Trophoblast cell (in vitro differentiated cells and primary cell): ENCODE measurements at regions not wholly inside any gene's neighbourhood (a gene's known extent, or its start where the extent isn't known, plus 50 kb on each side); places are given as distances from the start of the nearest gene placed in this dataset.

Source experiments
- DNase-seq, 2 donors: peaks; one replicate each; pipeline ENCODE4 v3.0.0-alpha.2; 2016
- H2AFZ ChIP-seq: 2 replicates; pipeline ENCODE4 v1.6.1; 2013; ENCODE audit warnings: low read length, moderate library complexity, mild to moderate bottlenecking; ENCODE audit not compliant: insufficient read depth, poor library complexity
- H2AK5ac ChIP-seq: 2 replicates; pipeline ENCODE4 v1.6.1; 2013; ENCODE audit warnings: mild to moderate bottlenecking, low read length
- H2BK120ac ChIP-seq: 2 replicates; pipeline ENCODE4 v1.6.1; 2013; ENCODE audit warnings: low read length, mild to moderate bottlenecking, moderate library complexity; ENCODE audit not compliant: insufficient read depth, poor library complexity
- H2BK12ac ChIP-seq: 2 replicates; pipeline ENCODE4 v1.6.1; 2013; ENCODE audit warnings: mild to moderate bottlenecking, low read length, moderate library complexity
- H2BK5ac ChIP-seq: 2 replicates; pipeline ENCODE4 v1.6.1; 2013; ENCODE audit warnings: low read length, low read depth, moderate library complexity, mild to moderate bottlenecking; ENCODE audit not compliant: poor library complexity
- H3K14ac ChIP-seq: 2 replicates; pipeline ENCODE4 v1.6.1; 2013; ENCODE audit warnings: mild to moderate bottlenecking, low read length
- H3K18ac ChIP-seq: 2 replicates; pipeline ENCODE4 v1.6.1; 2013; ENCODE audit warnings: mild to moderate bottlenecking, low read length
- H3K23ac ChIP-seq: 2 replicates; pipeline ENCODE4 v1.6.1; 2013; ENCODE audit warnings: low read length
- H3K27ac ChIP-seq: 2 replicates; pipeline ENCODE4 v1.5.1; 2013; ENCODE audit warnings: low read depth, mild to moderate bottlenecking, inconsistent platforms, low read length, moderate library complexity
- H3K27me3 ChIP-seq: 2 replicates; pipeline ENCODE4 v1.6.1; 2013; ENCODE audit warnings: inconsistent platforms, mild to moderate bottlenecking, low read length, moderate library complexity; ENCODE audit not compliant: insufficient read depth
- H3K36me3 ChIP-seq, 2 experiments: 1 replicate in 1 of 2; 2 replicates in 1 of 2; pipeline ENCODE4 v1.6.1; 2013; ENCODE audit warnings: low read length in 2 of 2, mild to moderate bottlenecking in 2 of 2, moderate library complexity in 1 of 2; ENCODE audit not compliant: insufficient read depth in 2 of 2, control insufficient read depth in 1 of 2
- H3K4ac ChIP-seq: 2 replicates; pipeline ENCODE4 v1.6.1; 2013; ENCODE audit warnings: low read depth, mild to moderate bottlenecking, low read length, moderate library complexity
- H3K4me1 ChIP-seq, 2 experiments: 1 replicate in 1 of 2; 2 replicates in 1 of 2; pipeline ENCODE4 v1.6.1; 2013; ENCODE audit warnings: low read length in 2 of 2, mild to moderate bottlenecking in 2 of 2, moderate library complexity in 1 of 2; ENCODE audit not compliant: insufficient read depth in 2 of 2, control insufficient read depth in 1 of 2
- H3K4me2 ChIP-seq: 2 replicates; pipeline ENCODE4 v1.6.1; 2013; ENCODE audit warnings: inconsistent platforms, mild to moderate bottlenecking, low read length, moderate library complexity
- H3K4me3 ChIP-seq: 2 replicates; pipeline ENCODE4 v1.5.1; 2013; ENCODE audit warnings: mild to moderate bottlenecking, low read depth, low read length, inconsistent platforms
- H3K79me1 ChIP-seq: one replicate; pipeline ENCODE4 v1.6.1; 2013; ENCODE audit warnings: low read length
- H3K79me2 ChIP-seq: 2 replicates; pipeline ENCODE4 v1.6.1; 2013; ENCODE audit warnings: low read length, mild to moderate bottlenecking; ENCODE audit not compliant: control insufficient read depth, insufficient read depth, poor library complexity
- H3K9ac ChIP-seq: 2 replicates; pipeline ENCODE4 v1.6.1; 2013; ENCODE audit warnings: mild to moderate bottlenecking, low read length
- H3K9me3 ChIP-seq: 2 replicates; pipeline ENCODE4 v1.6.1; 2013; ENCODE audit warnings: low read depth, mild to moderate bottlenecking, control low read depth, inconsistent platforms, low read length; ENCODE audit not compliant: insufficient read depth
- H4K12ac ChIP-seq: 2 replicates; pipeline ENCODE4 v1.6.1; 2013; ENCODE audit warnings: low read depth, mild to moderate bottlenecking, low read length, moderate library complexity
- H4K8ac ChIP-seq: 2 replicates; pipeline ENCODE4 v1.6.1; 2013; ENCODE audit warnings: low read depth, mild to moderate bottlenecking, low read length, moderate library complexity
- H4K91ac ChIP-seq: one replicate; pipeline ENCODE4 v1.6.1; 2013; ENCODE audit warnings: low read depth, mild to moderate bottlenecking, low read length, moderate library complexity
- WGBS: extraction: QIAGEN DNeasy Blood & Tissue Kit; methylation state at CpG from one replicate; pipeline ENCODE4 v1.1.7; 2013; ENCODE audit warnings: missing lambda C conversion rate; ENCODE audit not compliant: insufficient read length, insufficient coverage; ENCODE audit errors: extremely low coverage; 5-methylcytosine and 5-hydroxymethylcytosine counted together

- H3K9me3 ChIP-seq = no peaks in the 10 kb centered on the region
- H3K4ac ChIP-seq = no peak overlapping the region
- H2AK5ac ChIP-seq = no peak overlapping the region
- no peaks in the 10 kb centered on the region for H3K27me3 ChIP-seq
- no peak overlapping the region for H3K18ac ChIP-seq
- no peak overlapping the region for H3K9ac ChIP-seq
- no peak overlapping the region for H2BK120ac ChIP-seq
- H3K79me1 ChIP-seq = no peaks in the 10 kb centered on the region
- H4K12ac ChIP-seq = no peak overlapping the region
- no peaks in the 10 kb centered on the region for H3K36me3 ChIP-seq
- H4K8ac ChIP-seq = no peak overlapping the region
- no peak overlapping the region for H2BK5ac ChIP-seq
- H2BK12ac ChIP-seq = no peak overlapping the region
- no peak overlapping the region for H4K91ac ChIP-seq
- H2AFZ ChIP-seq = no peak overlapping the region
- no peak overlapping the region for H3K4me3 ChIP-seq
- H3K79me2 ChIP-seq = no peaks in the 10 kb centered on the region
- no peaks in the 10 kb centered on the region for H3K4me1 ChIP-seq
- no CpG with 5 or more reads among the region's 4 CpGs for WGBS
- H3K14ac ChIP-seq = no peak overlapping the region
- no peak for DNase-seq
- H3K4me2 ChIP-seq = no peak overlapping the region
- no peak overlapping the region for H3K23ac ChIP-seq
- H3K27ac ChIP-seq = no peak overlapping the region
These were observed 292.1 kb upstream of the RORB start for GRCh38 chr9:74205056-74205455.

GRCh38 chr9:74218385-74219063 lies 278.6 kb upstream of the RORB start:
- Histone ChIP-seq H3K4me3 (no peak overlapping the region), H3K14ac (no peak overlapping the region), H2AFZ (no peak overlapping the region), H3K18ac (no peak overlapping the region), H2BK12ac (no peak overlapping the region), H3K36me3 (no peaks in the 10 kb centered on the region), H2AK5ac (no peak overlapping the region), H3K9ac (no peak overlapping the region), H2BK5ac (no peak overlapping the region), H3K9me3 (no peaks in the 10 kb centered on the region), H4K8ac (no peak overlapping the region), H3K27me3 (no peaks in the 10 kb centered on the region), H3K79me1 (no peaks in the 10 kb centered on the region), H3K4me1 (peaks cover 3 to 4% of the 10 kb centered on the region in 2 experiments), H4K91ac (no peak overlapping the region), H3K27ac (no peak overlapping the region), H2BK120ac (no peak overlapping the region), H3K79me2 (no peaks in the 10 kb centered on the region), H3K23ac (no peak overlapping the region), H3K4ac (no peak overlapping the region), H4K12ac (no peak overlapping the region), H3K4me2 (no peak overlapping the region)
- WGBS = no CpG with 5 or more reads among the region's 3 CpGs
- no peak for DNase-seq

- no peak overlapping the region for H3K18ac ChIP-seq
- WGBS = no CpG with 5 or more reads among the region's 5 CpGs
- H2AFZ ChIP-seq = no peak overlapping the region
- H3K79me1 ChIP-seq = no peaks in the 10 kb centered on the region
- H3K4ac ChIP-seq = no peak overlapping the region
- no peak overlapping the region for H3K9ac ChIP-seq
- no peak overlapping the region for H4K12ac ChIP-seq
- no peak overlapping the region for H2AK5ac ChIP-seq
- H3K27ac ChIP-seq = no peak overlapping the region
- H3K36me3 ChIP-seq = no peaks in the 10 kb centered on the region
- H3K27me3 ChIP-seq = no peaks in the 10 kb centered on the region
- no peak overlapping the region for H3K4me3 ChIP-seq
- no peaks in the 10 kb centered on the region for H3K9me3 ChIP-seq
- H2BK12ac ChIP-seq = no peak overlapping the region
- H3K4me2 ChIP-seq = no peak overlapping the region
- H4K91ac ChIP-seq = no peak overlapping the region
- no peak overlapping the region for H2BK120ac ChIP-seq
- no peaks in the 10 kb centered on the region for H3K79me2 ChIP-seq
- H4K8ac ChIP-seq = no peak overlapping the region
- peaks cover 3 to 4% of the 10 kb centered on the region in 2 experiments for H3K4me1 ChIP-seq
- no peak overlapping the region for H3K14ac ChIP-seq
- no peak for DNase-seq
- no peak overlapping the region for H2BK5ac ChIP-seq
- no peak overlapping the region for H3K23ac ChIP-seq
These were observed 276.8 kb upstream of the RORB start for GRCh38 chr9:74220327-74220726.

- H2BK12ac ChIP-seq = no peak overlapping the region
- no peaks in the 10 kb centered on the region for H3K27me3 ChIP-seq
- no peak overlapping the region for H3K4me3 ChIP-seq
- H4K12ac ChIP-seq = no peak overlapping the region
- no peak overlapping the region for H4K8ac ChIP-seq
- H3K27ac ChIP-seq = no peak overlapping the region
- H2BK120ac ChIP-seq = no peak overlapping the region
- H3K4ac ChIP-seq = no peak overlapping the region
- no peak overlapping the region for H2AFZ ChIP-seq
- no peak overlapping the region for H3K4me2 ChIP-seq
- H3K9me3 ChIP-seq = no peaks in the 10 kb centered on the region
- no peaks in the 10 kb centered on the region for H3K36me3 ChIP-seq
- H3K14ac ChIP-seq = no peak overlapping the region
- H2BK5ac ChIP-seq = no peak overlapping the region
- no peak overlapping the region for H2AK5ac ChIP-seq
- no peaks in the 10 kb centered on the region for H3K4me1 ChIP-seq
- H3K79me2 ChIP-seq = no peaks in the 10 kb centered on the region
- no CpG with 5 or more reads among the region's 2 CpGs for WGBS
- DNase-seq = no peak
- no peak overlapping the region for H4K91ac ChIP-seq
- H3K79me1 ChIP-seq = no peaks in the 10 kb centered on the region
- H3K23ac ChIP-seq = no peak overlapping the region
- H3K18ac ChIP-seq = no peak overlapping the region
- H3K9ac ChIP-seq = no peak overlapping the region
These were observed 260.3 kb upstream of the RORB start for GRCh38 chr9:74236857-74237256.
